ENCODE measurements at regions not wholly inside any gene's neighbourhood (a gene's known extent, or its start where the extent isn't known, plus 50 kb on each side); places are given as distances from the start of the nearest gene placed in this dataset.
"Not testable (repeated sequence)": the region's sequence is repeated elsewhere in the genome, so short reads cannot be mapped to it uniquely, and the experiment has no call there.

DNA sequence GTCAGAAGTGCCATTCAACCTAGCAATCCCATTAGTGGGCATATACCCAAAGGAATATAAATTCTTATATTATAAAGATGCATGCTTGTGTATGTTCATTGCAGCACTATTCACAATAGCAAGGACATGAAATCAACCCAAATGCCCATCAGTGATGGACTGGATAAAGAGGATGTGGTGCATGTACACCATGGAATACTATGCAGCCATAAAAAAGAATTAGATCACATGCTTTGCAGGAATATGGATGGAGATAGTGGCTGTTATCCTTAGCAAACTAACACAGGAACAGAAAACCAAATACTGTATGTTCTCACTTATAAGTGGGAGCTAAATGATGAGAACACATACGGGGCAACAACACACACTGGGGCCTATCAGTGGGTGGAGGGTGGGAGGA lies 75.5 kb upstream of the UCN3 start:
- not testable (repeated sequence) for TF ChIP-seq RCOR1 (IDR thresholded peaks at IDR 0.05; ENCODE audit: low read length)
- TF ChIP-seq, protein P1, sequence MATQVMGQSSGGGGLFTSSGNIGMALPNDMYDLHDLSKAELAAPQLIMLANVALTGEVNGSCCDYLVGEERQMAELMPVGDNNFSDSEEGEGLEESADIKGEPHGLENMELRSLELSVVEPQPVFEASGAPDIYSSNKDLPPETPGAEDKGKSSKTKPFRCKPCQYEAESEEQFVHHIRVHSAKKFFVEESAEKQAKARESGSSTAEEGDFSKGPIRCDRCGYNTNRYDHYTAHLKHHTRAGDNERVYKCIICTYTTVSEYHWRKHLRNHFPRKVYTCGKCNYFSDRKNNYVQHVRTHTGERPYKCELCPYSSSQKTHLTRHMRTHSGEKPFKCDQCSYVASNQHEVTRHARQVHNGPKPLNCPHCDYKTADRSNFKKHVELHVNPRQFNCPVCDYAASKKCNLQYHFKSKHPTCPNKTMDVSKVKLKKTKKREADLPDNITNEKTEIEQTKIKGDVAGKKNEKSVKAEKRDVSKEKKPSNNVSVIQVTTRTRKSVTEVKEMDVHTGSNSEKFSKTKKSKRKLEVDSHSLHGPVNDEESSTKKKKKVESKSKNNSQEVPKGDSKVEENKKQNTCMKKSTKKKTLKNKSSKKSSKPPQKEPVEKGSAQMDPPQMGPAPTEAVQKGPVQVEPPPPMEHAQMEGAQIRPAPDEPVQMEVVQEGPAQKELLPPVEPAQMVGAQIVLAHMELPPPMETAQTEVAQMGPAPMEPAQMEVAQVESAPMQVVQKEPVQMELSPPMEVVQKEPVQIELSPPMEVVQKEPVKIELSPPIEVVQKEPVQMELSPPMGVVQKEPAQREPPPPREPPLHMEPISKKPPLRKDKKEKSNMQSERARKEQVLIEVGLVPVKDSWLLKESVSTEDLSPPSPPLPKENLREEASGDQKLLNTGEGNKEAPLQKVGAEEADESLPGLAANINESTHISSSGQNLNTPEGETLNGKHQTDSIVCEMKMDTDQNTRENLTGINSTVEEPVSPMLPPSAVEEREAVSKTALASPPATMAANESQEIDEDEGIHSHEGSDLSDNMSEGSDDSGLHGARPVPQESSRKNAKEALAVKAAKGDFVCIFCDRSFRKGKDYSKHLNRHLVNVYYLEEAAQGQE (IDR thresholded peaks at IDR 0.05; ENCODE audit: low read depth, low read length), result not testable (repeated sequence)

Data from SK-N-SH (cell line).